ENCODE measurements at regions not wholly inside any gene's neighbourhood (a gene's known extent, or its start where the extent isn't known, plus 50 kb on each side); places are given as distances from the start of the nearest gene placed in this dataset.

DNA sequence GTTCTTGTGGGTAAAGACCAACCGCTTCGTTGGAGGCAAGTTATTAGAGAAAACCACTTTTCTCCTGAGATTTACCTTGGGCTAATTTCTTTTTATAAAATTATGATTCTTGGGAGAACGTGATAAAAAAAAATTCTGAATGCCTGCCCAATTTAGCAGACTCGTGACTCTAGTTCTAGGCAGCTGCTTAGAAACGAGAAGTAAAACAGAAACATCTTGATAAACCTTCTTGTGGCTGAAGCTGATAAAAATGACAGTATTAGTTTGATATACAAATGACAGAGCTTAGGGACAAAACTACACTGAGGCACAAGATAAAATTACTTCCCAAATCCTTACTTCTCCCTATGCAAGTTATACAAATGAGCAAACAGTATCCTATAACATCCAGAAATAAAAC lies 458.9 kb upstream of the TEX13C start:
- TF ChIP-seq, protein P1, sequence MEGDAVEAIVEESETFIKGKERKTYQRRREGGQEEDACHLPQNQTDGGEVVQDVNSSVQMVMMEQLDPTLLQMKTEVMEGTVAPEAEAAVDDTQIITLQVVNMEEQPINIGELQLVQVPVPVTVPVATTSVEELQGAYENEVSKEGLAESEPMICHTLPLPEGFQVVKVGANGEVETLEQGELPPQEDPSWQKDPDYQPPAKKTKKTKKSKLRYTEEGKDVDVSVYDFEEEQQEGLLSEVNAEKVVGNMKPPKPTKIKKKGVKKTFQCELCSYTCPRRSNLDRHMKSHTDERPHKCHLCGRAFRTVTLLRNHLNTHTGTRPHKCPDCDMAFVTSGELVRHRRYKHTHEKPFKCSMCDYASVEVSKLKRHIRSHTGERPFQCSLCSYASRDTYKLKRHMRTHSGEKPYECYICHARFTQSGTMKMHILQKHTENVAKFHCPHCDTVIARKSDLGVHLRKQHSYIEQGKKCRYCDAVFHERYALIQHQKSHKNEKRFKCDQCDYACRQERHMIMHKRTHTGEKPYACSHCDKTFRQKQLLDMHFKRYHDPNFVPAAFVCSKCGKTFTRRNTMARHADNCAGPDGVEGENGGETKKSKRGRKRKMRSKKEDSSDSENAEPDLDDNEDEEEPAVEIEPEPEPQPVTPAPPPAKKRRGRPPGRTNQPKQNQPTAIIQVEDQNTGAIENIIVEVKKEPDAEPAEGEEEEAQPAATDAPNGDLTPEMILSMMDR (IDR thresholded peaks at IDR 0.05) = no peak
- TF ChIP-seq POLR2A (IDR thresholded peaks at IDR 0.05) = no peak

Data from heart left ventricle (tissue), 13 donors.